Nucleus accumbens (tissue), 56 donors: ENCODE measurements at regions not wholly inside any gene's neighbourhood (a gene's known extent, or its start where the extent isn't known, plus 50 kb on each side); places are given as distances from the start of the nearest gene placed in this dataset.
A peak's percentile ranks its signal among the peaks of the same experiment; 100 is the strongest.
"Not testable (repeated sequence)": the region's sequence is repeated elsewhere in the genome, so short reads cannot be mapped to it uniquely, and the experiment has no call there.

ENCODE experiments used
- DNase-seq, 56 donors: peaks; one replicate each; lab custom pipeline; 2025; lab: John Stamatoyannopoulos, UW

DNA sequence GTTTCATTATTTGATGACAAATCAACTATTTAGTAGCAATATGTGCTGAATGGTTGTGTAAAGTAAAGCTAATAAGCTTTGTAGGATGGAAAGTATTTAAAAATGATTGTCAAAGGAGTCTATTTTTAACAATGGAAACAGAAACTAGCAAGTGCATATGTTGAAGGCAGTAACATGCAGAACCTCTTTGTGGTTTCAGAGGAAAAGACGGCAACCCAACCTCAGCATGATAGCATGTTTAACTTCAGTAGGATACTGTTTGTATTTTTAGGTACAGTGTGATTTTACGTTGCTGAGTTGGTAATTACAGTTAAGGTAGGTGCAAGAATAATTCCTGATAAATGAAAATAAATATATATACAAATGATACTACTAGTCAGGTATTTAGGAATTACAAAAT lies 545.4 kb downstream of the CDY1 start:
- not testable (repeated sequence) for DNase-seq

DNA sequence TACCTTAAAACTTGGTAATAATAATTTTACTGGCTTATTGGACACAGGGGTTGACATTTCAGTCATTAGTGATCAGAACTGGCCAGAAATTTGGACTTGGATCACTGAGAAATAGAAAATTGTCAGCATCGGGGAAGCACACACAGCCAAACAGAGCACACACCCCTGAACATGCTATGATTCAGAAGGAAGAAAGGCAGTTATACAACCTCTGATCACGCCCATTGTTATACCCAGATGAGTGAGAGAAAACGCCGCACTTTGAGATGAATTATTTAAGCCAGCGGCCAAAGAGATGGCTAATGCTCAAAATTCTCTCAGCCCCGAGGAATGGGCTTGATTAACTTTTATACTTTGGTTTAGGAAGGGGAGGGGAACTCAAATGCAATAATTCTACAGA lies 557.4 kb downstream of the CDY1 start:
- DNase-seq, result not testable (repeated sequence)

DNA sequence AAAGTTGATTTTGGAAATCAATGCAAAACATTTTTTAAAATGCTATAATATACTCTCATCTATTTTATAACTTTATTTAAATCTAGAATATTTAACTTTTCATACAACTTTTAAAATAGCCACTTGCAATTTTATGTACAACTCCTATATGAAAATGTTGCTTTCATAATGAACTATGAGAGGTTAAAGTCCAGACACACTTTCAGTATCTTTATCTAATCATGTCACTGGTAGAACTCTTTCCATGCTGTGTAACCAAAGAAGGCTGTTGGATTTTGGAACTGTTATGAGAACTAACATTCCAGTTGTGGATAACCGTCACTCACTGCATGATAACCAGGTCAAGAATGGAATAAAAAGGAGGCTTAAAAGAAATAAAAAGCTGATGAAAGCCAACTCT lies 603.1 kb downstream of the CDY1 start:
- not testable (repeated sequence) for DNase-seq

DNA sequence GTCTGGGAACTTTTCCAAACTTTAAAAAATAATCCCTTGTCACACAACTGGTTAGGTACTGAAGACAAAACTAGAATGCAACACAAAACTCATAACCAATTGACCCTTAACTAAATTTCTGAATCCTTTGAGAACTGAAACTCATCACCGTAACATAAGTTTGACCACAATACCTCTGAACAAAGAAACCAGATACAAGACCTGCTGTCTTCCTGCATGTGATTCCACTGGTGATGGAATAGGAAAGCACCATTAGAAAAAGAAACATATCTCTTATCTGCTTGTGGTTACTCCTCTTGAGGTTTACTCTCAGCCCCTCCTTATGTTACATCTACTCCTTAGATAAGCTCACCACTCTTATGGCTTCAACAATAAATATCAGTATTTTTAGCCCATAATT lies 603.6 kb downstream of the CDY1 start:
- DNase-seq, result not testable (repeated sequence)

DNA sequence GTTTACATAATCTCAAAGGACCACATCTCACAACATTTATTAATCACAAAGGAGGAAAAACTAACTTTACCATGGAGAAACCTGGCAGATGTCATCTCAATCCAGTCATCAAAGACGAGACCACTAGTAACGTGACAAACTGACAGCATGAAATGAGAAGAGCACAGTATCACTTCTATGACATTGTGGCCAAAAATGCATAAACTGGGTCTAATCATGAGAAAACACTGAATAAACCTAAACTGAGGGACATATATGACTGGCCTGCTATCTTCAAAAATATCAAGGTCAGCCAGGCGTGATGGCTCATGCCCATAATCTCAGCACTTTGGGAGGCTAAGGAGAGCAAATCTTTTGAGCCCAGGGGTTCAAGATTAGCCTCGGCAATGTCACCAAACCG lies 619.0 kb downstream of the CDY1 start:
- not testable (repeated sequence) for DNase-seq

DNA sequence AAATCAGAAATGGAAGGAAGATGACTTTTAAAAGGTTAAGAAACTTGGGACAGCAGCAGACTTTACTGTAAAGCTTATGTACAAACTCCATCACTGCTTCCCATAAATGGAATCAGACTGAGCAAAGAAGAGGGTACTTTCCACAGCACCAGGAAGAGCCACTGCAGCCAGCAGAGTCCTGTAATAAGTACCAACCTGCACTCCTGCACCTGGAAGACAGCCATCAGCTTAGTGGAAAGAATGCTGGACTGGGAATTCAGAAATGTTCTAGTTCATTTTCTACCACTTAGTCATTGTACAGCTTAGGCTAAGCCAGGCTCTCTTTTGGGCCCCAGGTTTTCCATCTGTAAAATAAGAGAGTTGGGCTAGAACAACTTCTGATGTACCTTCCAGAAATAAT lies 632.3 kb downstream of the CDY1 start:
- DNase-seq, result not testable (repeated sequence)

DNA sequence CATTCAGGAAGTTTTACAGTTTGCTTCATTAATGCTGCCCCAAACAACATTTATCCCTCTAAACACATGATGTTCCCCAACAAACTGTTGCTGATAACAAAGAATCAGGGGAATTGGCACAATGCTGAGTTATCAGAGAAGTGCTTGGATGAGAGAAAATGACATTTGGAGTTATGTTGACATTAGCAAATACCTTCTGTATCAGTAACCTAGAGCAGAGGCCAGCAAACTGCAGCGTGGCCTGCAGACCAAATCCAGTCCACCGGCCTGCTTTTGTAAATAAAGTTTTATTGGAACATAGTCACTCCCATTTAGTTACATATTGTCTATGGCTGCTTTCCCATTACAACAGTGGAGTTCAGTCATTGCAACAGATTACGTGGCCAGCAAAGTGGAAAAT lies 643.5 kb downstream of the CDY1 start:
- DNase-seq, result not testable (repeated sequence)

DNA sequence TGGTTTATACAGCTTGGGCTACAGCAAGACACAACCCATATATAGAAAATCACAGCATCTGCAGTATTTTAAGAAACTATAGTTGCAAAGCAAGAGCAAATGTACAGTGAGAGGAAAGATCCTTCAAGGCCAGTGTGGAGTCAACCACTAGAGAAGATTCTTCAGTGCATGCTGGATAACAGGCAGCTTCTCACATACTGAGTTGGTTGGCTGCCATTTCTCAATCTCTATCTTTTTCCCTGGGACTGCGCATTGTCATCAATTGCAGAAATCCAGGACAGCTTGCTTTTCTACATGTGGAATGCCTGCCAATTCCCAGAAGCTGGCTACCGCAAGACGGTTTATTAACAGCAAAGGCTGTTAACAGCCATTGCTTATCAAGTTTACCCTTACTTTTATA lies 646.5 kb downstream of the CDY1 start:
- DNase-seq, result not testable (repeated sequence)

DNA sequence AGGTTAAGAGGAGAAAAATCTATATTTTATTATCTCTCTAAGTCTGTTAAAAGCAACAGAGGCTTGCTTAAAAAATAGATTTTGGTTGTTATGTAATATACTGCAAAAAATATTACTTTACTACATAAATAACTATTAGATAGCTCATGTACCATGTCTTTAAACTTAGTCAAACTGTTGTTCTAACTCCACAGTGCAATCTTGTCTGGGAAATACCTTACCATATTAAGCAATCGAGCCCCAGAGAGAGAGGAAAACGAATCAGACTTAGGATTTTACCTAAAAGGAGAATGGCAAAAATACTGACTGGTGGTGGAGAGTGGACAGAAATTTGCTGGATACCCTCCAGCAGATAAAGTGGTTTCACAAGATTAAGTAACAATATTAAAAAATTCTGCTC lies 647.0 kb downstream of the CDY1 start:
- not testable (repeated sequence) for DNase-seq

DNA sequence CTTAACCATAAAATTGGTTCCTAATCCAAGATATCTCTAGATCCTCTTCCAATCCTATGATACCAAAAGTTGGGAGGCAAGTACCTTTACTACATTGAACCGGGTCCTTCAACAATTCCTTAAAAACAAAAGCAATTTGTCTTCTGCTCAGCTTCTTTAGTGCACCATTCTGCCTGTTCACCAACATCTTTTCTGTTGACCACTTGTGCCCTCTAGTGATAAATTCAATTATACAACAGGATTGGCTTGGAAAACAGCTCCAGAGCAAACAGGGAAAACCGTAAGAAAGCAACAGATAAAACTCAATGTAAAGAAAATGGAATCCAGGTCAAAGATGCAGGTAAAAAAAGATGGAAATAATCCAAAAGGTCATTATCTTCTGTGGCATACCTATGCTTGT lies 651.2 kb downstream of the CDY1 start:
- not testable (repeated sequence) for DNase-seq

DNA sequence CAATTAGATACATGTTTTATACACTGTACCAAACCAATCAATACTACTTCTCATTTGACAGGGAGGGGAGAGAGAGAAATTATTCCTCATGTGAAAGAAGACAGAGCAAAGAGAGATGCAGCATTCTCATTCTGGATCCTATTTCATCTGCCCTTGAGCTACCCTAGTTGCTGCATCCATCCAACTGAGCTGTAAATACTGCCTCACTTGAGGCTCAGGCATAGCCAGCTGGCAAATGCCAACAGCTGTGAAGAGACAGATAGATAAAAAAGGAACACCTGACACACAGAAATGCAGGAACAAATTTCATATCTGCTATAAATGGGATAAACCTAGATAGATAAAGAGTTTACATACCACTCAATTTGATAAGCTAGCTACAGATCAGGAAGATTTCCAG lies 684.1 kb downstream of the CDY1 start:
- not testable (repeated sequence) for DNase-seq

DNA sequence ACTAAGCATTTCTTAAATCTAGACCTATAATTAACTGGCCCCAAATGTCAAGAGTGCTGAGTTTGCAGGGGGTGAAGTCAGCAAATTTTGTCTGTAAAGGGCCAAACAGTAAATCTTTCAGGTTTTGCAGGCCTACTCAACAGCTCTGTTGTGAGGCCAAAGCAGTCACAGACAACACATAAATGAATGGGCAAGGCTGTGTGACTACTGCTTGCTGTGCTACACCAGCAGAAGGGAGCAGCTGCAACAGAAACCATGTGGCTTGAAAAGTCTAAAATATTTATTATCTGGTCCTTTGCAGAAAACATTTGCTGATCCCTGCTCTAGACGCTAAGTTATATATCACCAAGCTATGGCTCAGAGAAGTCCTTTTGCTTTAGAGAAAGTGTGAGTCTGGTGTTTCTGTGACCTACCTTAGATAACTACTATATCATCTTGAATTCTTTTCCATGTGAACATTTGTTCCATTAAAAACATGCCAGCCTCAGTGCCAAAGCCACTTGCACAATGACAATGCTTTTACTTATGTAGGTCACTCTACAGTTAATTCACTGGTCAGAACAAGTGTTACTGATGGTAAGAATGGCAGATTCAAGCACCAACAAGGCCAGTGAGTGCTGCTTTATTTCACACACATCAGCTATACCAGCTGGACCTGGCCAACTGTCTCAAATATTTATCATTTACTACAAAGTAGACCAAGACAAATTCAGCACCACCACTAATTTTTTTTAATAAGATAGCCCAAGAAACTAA lies 684.9 kb downstream of the CDY1 start:
- DNase-seq, result not testable (repeated sequence)

DNA sequence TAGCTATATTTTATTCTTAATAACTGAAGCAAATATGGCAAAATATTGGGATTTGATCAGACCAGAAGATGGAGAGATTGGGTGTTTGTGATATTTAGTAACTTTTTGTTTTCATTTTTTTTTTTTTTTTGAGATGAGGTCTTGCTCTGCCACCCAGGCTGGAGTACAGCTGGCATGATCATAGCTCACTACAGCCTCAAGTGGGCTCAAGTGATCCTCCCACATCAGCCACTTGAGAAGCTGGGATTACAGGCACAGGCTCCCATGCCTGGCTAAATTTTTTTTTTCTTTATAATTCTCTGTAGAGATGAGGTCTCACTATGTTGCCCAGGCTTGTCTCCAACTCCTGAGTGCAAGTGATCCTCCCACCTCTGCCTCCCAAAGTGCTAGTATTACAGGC lies 686.4 kb downstream of the CDY1 start:
- DNase-seq, result not testable (repeated sequence)

DNA sequence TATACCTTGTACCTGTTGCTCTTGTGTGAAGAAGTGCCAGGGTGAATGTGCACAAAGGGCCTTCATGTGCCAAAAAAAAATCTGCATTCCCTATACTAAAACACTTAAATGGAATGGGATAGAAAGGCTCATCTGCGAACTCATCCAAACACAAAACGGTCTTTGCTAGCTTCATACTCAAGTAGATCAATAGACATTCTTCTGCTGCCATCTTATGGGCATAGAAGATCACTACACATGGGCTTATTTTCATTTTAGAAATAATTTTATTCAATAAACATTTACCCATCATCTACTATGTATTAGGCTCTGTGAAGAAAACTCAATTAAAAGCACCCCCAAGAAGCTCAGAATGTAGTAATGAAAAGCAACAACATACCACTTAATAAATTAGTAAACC lies 693.1 kb downstream of the CDY1 start:
- DNase-seq, result peak in 1 of 56 donors; percentile 0

DNA sequence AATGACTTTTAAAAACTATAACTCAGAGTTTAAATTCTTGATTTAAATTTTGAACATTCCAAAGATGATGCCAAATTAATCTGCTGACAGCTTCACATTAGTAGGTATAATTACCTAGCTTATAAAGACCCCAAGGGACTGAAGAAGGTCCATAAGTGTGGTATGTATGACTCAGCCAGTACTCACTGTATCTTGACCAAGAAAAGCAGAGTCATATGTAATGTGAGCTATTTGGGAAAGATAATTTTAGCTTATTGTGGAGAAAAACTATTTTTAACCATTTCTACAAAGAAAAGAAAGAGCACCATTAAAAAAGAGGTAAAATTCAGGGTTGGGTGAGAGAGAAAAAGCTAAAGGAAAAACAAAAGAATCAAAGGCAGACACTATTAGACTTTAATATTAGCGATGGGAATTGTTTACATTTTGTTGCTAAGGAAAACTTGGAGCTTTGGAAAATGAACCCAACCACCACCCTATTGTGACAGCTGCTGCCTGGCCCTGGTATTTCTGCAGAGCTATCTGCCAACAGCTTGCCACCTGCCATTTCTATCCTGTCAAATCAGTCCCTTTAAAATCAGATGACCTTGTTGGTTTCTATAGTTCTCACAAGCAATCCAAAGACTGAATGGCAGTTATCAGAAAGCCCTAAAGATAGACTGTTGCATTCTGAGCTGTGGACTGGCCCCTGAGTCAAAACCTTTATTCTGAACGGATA lies 697.7 kb downstream of the CDY1 start:
- not testable (repeated sequence) for DNase-seq

DNA sequence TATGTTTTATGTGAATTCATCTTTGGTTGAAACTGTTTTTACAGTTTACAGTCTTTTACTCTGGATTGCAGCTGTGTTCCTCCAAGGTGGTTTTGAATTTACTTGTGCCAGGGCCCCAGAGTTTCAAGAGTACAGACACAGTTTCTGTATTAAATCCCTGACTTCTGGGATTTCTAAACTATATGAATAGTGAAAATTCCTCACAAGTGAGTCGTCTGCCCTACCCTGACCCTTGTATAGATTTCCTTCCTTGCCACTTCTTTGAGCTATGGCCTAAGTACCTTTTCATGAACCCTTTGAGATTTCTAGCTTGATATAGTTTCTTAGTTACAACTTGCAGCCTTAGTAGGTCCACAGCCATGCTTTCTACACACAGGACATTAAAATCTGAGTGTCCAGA lies 700.8 kb downstream of the CDY1 start:
- not testable (repeated sequence) for DNase-seq

DNA sequence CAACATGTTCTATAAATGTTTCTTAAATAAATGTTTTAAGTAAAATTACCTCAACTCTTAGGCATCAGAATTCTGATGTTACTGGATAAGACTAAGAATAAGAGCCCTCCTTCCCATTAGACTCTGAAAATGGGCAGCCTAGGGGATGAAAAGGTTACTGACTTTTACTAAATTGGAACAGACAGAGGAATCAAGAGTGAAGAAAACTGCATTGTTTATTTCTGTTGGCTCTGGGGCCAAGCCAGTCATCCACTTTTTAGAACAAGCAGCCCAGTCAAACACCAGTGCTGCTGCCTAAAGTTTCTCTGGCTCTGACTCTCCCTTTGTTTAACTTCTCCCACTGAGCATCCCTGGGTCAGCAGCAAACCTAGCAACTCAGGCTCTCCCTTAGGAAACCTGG lies 731.0 kb downstream of the CDY1 start:
- DNase-seq, result peak in 17 of 56 donors; percentile 0 to 38 (median 0)

DNA sequence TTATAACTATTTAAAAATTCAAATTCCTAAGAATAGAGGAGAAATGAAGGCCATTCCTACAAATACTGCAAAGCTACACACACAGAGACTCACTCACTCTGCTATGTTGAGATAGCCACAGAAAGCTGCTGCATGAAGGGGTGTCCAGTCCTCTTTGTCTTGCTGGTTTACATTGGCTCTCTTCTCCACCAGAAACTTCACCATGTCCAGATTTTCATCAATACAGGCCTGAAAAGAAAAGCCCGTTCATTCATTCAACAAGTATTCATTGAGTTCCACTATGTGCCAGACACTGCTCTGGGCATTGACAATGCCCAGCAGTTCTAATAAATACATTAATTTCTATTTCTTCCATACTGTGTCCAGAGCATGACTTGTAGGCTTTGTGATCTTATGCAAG lies 732.3 kb downstream of the CDY1 start:
- peak in 10 of 56 donors; percentile 0 to 23 (median 0) for DNase-seq

DNA sequence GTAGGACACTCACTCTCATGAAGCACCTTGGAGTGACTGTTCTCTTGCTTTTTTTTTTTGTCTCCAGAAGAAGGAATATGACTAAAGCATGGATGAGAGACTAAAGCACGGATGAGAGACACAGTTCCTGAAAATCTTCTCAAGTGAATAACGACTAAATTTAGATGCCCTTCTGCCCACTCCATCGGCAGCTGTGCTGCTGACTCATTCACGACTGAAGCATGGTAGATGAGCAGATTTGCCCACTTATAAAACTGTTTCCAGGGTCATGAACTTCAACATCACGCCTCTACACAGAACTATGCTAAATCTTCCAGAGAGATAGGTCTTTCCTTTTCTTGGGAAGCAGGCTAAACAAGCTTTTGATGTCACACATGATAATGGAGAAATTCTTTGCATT lies 738.0 kb downstream of the CDY1 start:
- DNase-seq, result peak in 1 of 56 donors; percentile 0

DNA sequence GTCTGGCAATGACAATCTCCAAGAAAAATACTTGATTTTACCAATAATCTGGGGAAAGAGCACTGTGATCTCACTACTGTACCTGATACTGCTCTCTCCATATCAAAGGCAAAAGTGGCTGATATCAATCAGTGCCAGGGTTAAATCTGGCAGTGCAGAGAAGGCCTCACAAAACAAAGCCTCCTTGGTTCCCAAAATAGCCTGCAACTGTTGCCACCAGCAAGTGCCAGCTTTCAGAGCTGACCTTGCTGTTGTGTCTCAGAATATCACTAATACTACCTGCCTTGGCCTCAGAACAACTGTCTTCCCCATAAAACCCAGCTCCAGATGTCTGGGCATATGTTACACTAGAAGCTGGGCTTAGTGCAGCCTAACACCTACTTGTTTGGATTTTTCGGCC lies 738.6 kb downstream of the CDY1 start:
- not testable (repeated sequence) for DNase-seq

DNA sequence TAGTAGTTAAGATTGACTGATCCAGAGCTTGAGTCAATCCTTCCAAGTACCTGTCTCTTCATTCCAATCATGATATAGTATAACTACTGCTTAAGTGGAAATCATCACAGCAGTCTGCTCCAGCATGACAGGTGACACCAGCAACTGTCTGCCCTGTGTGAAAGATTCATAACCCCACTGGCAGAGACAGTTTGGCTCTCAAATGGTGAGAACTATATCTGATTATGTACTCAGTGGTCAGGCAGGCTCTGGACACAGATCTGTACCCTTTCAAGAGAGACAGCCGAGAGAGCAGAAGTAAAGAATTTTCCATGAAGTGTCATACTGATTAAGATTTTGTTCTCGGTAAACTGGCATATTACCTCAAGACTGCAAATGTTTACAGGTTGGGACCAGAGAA lies 741.5 kb downstream of the CDY1 start:
- DNase-seq, result not testable (repeated sequence)

DNA sequence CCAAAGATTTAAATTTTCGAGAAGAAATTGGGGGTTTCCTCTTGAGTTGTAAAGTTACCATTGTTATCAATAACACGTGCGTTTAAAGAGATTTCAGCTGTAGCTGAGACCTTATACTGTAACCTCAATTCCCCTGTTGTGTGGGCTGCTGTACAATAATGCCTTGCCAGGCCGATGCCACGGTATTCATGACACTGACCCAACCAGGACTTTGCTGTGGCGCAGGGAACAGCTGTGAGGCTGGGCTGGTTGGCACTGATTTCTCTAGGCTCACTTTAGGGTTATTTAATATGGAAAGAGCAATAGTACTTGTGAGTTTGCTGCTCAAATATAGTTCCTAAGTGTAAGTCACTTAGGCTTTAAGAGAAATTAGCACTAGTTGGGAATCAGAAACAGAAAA lies 744.2 kb downstream of the CDY1 start:
- not testable (repeated sequence) for DNase-seq
